Femur (tissue), 1 donor: ENCODE measurements at regions not wholly inside any gene's neighbourhood (a gene's known extent, or its start where the extent isn't known, plus 50 kb on each side); places are given as distances from the start of the nearest gene placed in this dataset.
"Not testable (repeated sequence)": the region's sequence is repeated elsewhere in the genome, so short reads cannot be mapped to it uniquely, and the experiment has no call there.

Experiments used
- DNase-seq: peaks from one replicate; pipeline ENCODE4 v3.0.0-alpha.2; 2017

- DNase-seq: peak; percentile 68
These were observed 102.7 kb downstream of the TENT5C start for GRCh38 chr1:117708323-117709248.

- DNase-seq: peak; percentile 56
These were observed 103.4 kb downstream of the TENT5C start for GRCh38 chr1:117709249-117709691.

GRCh38 chr1:117710710-117711109 is 104.9 kb downstream of the TENT5C start:
- DNase-seq: no peak

GRCh38 chr1:117712621-117713020 is 106.8 kb downstream of the TENT5C start:
- DNase-seq: no peak

- no peak for DNase-seq
These were observed 108.7 kb downstream of the TENT5C start for GRCh38 chr1:117714546-117714945.

GRCh38 chr1:117716030-117716429 is 110.2 kb downstream of the TENT5C start:
- not testable (repeated sequence) for DNase-seq

GRCh38 chr1:117717980-117718379 is 112.1 kb downstream of the TENT5C start:
- not testable (repeated sequence) for DNase-seq

GRCh38 chr1:117718596-117718995 is 112.7 kb downstream of the TENT5C start:
- not testable (repeated sequence) for DNase-seq

- no peak for DNase-seq
These were observed 113.2 kb downstream of the TENT5C start for GRCh38 chr1:117719004-117719403.

GRCh38 chr1:117732065-117732797 is 126.4 kb downstream of the TENT5C start:
- DNase-seq: no peak

- no peak for DNase-seq
These were observed 127.1 kb downstream of the TENT5C start for GRCh38 chr1:117732956-117733355.

- DNase-seq: no peak
These were observed 128.6 kb downstream of the TENT5C start for GRCh38 chr1:117734403-117734802.

GRCh38 chr1:117735045-117735992 is 129.5 kb downstream of the TENT5C start:
- DNase-seq: no peak

GRCh38 chr1:117739504-117739903 is 133.7 kb downstream of the TENT5C start:
- DNase-seq: no peak

- DNase-seq: no peak
These were observed 134.6 kb downstream of the TENT5C start for GRCh38 chr1:117740496-117740895.

GRCh38 chr1:117746565-117746964 is 140.7 kb downstream of the TENT5C start:
- DNase-seq: not testable (repeated sequence)

GRCh38 chr1:117747605-117748004 is 141.8 kb downstream of the TENT5C start:
- DNase-seq: no peak

- DNase-seq: no peak
These were observed 145.5 kb downstream of the TENT5C start for GRCh38 chr1:117751321-117751720.

GRCh38 chr1:117752661-117753060 is 146.8 kb downstream of the TENT5C start:
- DNase-seq: no peak

- no peak for DNase-seq
These were observed 147.4 kb downstream of the TENT5C start for GRCh38 chr1:117753232-117753631.

- no peak for DNase-seq
These were observed 147.8 kb downstream of the TENT5C start for GRCh38 chr1:117753652-117754051.
